Mesodermal cell (in vitro differentiated cells): ENCODE measurements at regions not wholly inside any gene's neighbourhood (a gene's known extent, or its start where the extent isn't known, plus 50 kb on each side); places are given as distances from the start of the nearest gene placed in this dataset.
"Not testable (repeated sequence)": the region's sequence is repeated elsewhere in the genome, so short reads cannot be mapped to it uniquely, and the experiment has no call there.

Experiments used
- H3K27ac ChIP-seq: 2 replicates; pipeline ENCODE4 v1.7.0; 2013; ENCODE audit warnings: mild to moderate bottlenecking, low read depth, low read length, moderate library complexity; ENCODE audit not compliant: severe bottlenecking
- H3K36me3 ChIP-seq: 2 replicates; pipeline ENCODE4 v1.7.1; 2013; ENCODE audit warnings: mild to moderate bottlenecking, low read length, moderate library complexity; ENCODE audit not compliant: control insufficient read depth, insufficient read depth
- H3K4me1 ChIP-seq: one replicate; pipeline ENCODE4 v1.7.1; 2013; ENCODE audit warnings: mild to moderate bottlenecking, low read length; ENCODE audit not compliant: insufficient read depth, control insufficient read depth, poor library complexity, severe bottlenecking
- H3K4me3 ChIP-seq: 2 replicates; pipeline ENCODE4 v1.7.0; 2013; ENCODE audit warnings: low read length, control low read depth, mild to moderate bottlenecking; ENCODE audit not compliant: insufficient read depth, poor library complexity, severe bottlenecking; ENCODE audit errors: extremely low read depth
- H3K9me3 ChIP-seq: 2 replicates; pipeline ENCODE4 v1.7.1; 2013; ENCODE audit warnings: mild to moderate bottlenecking, low read length, moderate library complexity; ENCODE audit not compliant: control insufficient read depth
- WGBS, 2 experiments: methylation state at CpG; one replicate each; pipeline ENCODE4 v1.1.5; 2013; ENCODE audit warnings: missing lambda C conversion rate in 2 of 2; ENCODE audit not compliant: insufficient coverage in 2 of 2; 5-methylcytosine and 5-hydroxymethylcytosine counted together

DNA sequence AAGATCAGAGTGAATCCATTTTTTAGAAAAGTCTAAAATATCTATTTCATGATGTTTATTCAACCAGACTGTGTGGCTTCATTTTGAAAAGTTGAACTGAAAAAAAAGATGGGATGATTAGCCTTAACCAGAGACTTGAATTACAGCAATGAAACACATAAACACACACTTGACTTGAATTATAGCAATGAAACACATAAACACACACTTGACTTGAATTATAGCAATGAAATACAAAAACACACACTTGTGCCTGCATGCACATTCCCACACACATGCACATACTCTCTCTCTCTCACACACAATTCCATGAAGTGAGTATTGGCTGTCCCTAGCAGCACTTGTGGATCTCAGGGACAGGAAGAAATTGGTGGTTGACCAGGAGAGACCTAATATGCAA lies 286.8 kb downstream of the USP46 start:
- no peak overlapping the region for H3K27ac ChIP-seq
- no peaks in the 10 kb centered on the region for H3K9me3 ChIP-seq
- no peaks in the 10 kb centered on the region for H3K4me1 ChIP-seq
- no peak overlapping the region for H3K4me3 ChIP-seq
- H3K36me3 ChIP-seq = no peaks in the 10 kb centered on the region

DNA sequence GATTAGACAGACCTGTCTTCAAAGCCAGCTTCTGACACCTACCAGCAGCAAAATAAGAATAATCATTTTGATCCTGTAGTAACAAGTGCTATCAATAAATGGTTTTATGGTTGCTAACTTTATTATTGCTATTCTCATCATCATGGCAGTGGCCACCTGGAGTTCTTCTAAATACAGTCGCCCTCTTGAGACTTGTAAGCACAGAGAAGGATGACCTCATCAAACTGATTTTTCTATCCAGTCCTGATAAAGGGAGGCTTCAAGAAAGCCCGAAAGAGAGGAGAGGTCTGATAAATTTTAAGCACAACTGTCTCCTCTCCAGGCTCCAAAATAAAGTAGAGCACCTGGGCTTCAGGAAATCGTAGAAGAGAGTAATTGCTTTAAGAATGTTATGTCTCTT lies 286.4 kb downstream of the USP46 start:
- WGBS, 2 experiments = 86 to 92% methylated on average over 1 to 2 of the region's 3 CpGs

DNA sequence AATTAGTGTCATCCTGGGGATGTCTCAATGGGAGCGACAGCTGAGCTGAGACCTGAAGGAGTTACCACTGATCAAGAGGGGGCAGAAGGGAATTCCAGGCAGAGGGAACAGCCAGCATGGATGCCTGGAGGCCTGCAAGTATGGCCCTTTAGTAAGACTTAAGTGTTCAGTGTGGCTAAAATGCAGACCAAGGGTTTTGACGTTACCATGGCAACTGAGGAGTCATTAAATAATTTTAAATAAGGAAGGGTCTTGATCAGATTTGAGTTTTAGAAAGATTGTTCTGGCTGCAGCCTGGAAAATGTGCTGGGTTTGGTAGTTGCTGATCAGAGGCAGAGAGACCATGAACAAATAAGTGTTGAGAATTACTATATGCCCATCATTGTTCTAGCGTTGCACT lies 285.5 kb downstream of the USP46 start:
- WGBS, 2 experiments = 67 to 83% methylated on average over 2 to 3 of the region's 3 CpGs

More for the DNA sequence above, 286.4 kb downstream of the USP46 start:
- Histone ChIP-seq H3K9me3 (no peaks in the 10 kb centered on the region), H3K4me3 (no peak overlapping the region), H3K4me1 (no peaks in the 10 kb centered on the region), H3K27ac (no peak overlapping the region), H3K36me3 (no peaks in the 10 kb centered on the region)

DNA sequence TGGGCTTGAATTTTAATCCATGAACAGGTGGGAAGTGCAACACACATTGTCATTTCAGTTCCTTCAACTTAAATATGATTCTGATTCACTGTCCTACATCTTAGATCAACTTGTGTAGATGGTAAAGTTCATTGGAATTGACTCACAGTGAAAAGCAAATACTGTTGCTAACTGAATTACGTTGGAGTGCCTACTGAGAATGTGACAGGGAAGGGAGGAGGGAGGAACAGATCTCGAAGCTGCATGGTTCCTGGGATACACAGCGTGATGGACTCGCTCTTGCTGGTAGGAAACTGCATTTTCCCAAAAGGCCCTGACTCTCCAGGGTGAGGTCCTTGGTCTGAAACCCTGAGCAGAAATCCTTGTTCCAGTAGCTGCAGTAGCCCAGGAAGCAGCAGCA lies 284.2 kb downstream of the USP46 start:
- Histone ChIP-seq H3K9me3 (no peaks in the 10 kb centered on the region), H3K27ac (no peak overlapping the region), H3K4me1 (no peaks in the 10 kb centered on the region), H3K4me3 (no peak overlapping the region), H3K36me3 (no peaks in the 10 kb centered on the region)
- WGBS, 2 experiments = 72 to 75% methylated on average over 4 of the region's 4 CpGs

More for the DNA sequence above, 285.5 kb downstream of the USP46 start:
- Histone ChIP-seq H3K4me3 (no peak overlapping the region), H3K4me1 (no peaks in the 10 kb centered on the region), H3K9me3 (no peaks in the 10 kb centered on the region), H3K36me3 (no peaks in the 10 kb centered on the region), H3K27ac (no peak overlapping the region)

DNA sequence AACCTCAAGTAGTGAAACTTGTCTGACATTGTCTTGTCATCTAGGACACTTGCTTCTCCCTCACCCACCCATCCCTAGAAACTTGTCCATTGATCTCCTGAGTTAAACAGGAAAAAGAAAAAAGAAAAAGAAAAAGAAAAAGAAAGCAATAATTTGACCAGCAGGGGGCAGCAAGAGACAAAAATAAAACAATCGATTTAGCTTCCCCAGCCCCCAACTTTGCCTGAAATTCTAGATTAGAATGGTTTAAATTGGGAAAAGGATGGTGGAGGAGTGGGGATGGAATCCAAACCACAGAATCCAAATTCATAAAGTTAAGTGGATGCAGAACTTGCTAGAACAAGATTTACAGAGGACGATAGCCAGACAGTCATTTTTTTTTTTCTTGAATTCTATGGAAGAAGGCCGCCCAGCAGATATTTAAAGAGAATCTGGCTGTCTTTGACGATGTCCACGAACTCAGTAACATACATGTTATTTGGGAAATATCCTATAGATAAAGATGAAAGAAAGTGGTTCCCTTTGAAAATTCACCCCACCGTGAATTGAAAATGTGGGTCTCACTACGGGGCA lies 282.9 kb downstream of the USP46 start:
- Histone ChIP-seq H3K36me3 (no peaks in the 10 kb centered on the region), H3K4me3 (no peak overlapping the region), H3K4me1 (no peaks in the 10 kb centered on the region), H3K9me3 (no peaks in the 10 kb centered on the region), H3K27ac (no peak overlapping the region)
- 90 to 94% methylated on average over 3 to 4 of the region's 7 CpGs for WGBS, 2 experiments

DNA sequence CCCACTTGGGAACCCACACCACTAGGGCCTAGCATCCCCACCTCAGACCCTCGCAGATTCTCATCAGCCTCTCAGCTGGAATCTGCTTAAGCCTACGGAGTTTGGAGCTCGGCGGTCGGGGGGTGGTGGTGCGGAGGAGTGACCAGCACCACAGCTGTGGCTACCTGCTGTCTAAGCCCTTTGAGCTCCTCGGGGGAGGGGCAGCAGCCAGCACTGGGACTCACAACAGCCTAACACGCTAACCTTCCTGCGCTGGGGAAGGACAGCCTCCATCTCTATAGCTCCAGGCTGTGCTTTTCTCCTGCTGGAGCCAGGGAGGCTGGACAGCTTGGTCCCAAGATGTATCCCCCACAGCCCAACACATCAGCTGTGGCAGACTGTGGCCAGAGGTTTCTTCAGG lies 281.5 kb downstream of the USP46 start:
- 78 to 79% methylated on average over 4 to 9 of the region's 9 CpGs for WGBS, 2 experiments
- no peak overlapping the region for H3K27ac ChIP-seq
- H3K4me1 ChIP-seq = no peaks in the 10 kb centered on the region
- no peaks in the 10 kb centered on the region for H3K9me3 ChIP-seq
- no peak overlapping the region for H3K4me3 ChIP-seq
- no peaks in the 10 kb centered on the region for H3K36me3 ChIP-seq

DNA sequence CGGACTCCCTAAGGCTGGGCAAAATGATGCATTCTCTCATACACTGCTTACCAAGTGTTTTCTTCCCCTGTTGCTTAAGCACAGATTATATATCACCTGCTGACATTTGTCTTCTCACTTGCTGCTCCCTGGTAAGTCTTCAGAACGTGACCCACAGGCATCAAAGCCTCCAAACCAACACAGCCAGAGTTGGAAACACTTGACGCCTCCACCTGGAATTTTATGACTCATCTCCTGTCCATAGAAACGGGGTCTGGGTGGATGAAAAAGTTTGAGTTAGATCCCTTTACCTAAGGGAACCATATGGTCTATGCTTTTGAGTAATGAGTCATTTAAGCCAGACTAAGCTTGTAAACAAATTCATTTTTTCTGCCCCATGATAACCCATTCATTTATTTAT lies 251.6 kb downstream of the USP46 start:
- WGBS, 2 experiments = 49 to 100% methylated on average over 1 to 3 of the region's 4 CpGs
- H3K4me3 ChIP-seq = no peak overlapping the region
- no peaks in the 10 kb centered on the region for H3K36me3 ChIP-seq
- H3K27ac ChIP-seq = peak overlapping the region; percentile 91
- peaks cover 23% of the 10 kb centered on the region for H3K9me3 ChIP-seq
- peaks cover 17% of the 10 kb centered on the region for H3K4me1 ChIP-seq

DNA sequence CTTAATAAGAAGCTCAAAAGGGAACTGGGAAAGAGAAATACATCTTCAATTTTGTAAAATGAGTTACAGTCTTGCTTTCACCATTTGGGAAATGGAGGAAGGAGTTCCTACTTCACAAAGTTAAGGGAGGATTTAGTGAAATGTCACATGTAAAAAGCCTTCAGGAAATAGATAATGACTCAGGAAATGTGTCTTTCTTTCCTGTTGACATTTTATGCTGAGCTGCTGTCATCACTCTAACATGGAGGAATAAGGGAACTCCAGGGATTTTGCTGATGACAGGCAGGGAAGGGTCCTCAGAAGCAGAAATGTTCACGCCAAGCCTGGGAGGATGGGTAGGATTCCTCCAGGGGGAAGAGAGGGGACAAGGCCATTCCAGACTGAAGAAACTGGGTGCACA lies 251.1 kb downstream of the USP46 start:
- Histone ChIP-seq H3K4me3 (no peak overlapping the region), H3K9me3 (peaks cover 28% of the 10 kb centered on the region), H3K4me1 (peaks cover 17% of the 10 kb centered on the region), H3K36me3 (no peaks in the 10 kb centered on the region), H3K27ac (peak overlapping the region; percentile 91)
- 88 to 92% methylated on average over 1 of the region's 1 CpG for WGBS, 2 experiments

DNA sequence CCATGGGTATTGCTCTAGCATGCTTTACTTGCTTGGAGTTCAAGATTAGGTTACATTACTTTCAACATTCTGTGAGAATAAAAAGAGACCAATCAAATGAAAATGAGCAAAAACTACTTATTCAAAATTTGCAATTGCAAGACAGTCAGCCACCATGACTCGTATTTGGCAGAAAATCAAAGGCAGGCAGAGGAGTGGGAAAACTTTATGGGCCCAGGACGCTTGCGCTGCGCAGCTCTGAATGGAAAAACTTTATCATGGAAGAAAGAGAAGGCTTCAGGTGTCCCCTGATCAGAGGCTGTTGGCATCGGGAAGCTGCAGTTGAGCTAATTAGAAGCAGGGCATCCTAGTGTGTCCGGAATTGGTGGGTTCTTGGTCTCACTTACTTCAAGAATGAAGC lies 250.6 kb downstream of the USP46 start:
- peaks cover 17% of the 10 kb centered on the region for H3K4me1 ChIP-seq
- H3K27ac ChIP-seq = peak overlapping the region; percentile 91
- peaks cover 29% of the 10 kb centered on the region for H3K9me3 ChIP-seq
- no peaks in the 10 kb centered on the region for H3K36me3 ChIP-seq
- WGBS, 2 experiments = 94 to 97% methylated on average over 6 of the region's 6 CpGs
- no peak overlapping the region for H3K4me3 ChIP-seq

DNA sequence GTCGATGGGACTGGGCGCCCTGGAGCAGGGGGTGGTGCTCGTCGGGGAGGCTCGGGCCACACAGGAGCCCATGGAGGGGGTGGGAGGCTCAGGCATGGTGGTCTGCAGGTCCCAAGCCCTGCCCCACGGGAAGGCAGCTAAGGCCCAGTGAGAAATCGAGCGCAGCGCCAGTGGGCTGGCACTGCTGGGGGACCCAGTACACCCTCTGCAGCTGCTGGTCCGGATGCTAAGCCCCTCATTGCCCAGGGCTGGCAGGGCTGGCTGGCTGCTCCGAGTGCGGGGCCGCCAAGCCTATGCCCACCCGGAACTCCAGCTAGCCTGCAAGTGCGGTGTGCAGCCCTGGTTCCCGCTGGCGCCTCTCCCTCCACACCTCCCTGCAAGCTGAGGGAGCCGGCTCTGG lies 249.3 kb downstream of the USP46 start:
- not testable (repeated sequence) for H3K4me3 ChIP-seq, H3K27ac ChIP-seq, H3K36me3 ChIP-seq
- Histone ChIP-seq H3K9me3 (peaks cover 29% of the 10 kb centered on the region), H3K4me1 (peaks cover 17% of the 10 kb centered on the region)
- 97% methylated on average over 5 to 14 of the region's 18 CpGs for WGBS, 2 experiments

DNA sequence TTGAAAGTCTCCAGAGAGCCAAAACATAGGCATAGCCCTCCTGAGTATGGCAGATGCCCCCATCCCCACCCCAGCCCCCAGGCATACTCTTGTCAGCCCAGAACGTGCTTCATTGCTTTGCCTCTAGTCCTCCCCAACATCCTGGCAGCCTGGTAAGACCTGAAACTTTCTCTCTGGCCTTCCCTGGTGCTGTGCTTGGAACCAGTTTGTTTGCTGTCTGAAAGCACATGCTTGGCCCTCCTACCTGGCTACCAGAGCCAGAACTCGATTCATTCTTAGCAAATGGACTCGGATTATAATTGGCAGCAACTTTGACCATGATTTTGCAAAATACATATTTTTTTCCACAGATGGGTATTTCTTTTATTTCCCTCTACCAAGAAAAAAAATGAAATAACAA lies 248.1 kb downstream of the USP46 start:
- Histone ChIP-seq H3K4me3 (no peak overlapping the region), H3K4me1 (peaks cover 17% of the 10 kb centered on the region), H3K27ac (no peak overlapping the region), H3K36me3 (no peaks in the 10 kb centered on the region), H3K9me3 (peaks cover 29% of the 10 kb centered on the region)
- WGBS, 2 experiments = 93% methylated on average over 2 to 3 of the region's 3 CpGs
